ENCODE measurements at regions not wholly inside any gene's neighbourhood (a gene's known extent, or its start where the extent isn't known, plus 50 kb on each side); places are given as distances from the start of the nearest gene placed in this dataset.

DNA sequence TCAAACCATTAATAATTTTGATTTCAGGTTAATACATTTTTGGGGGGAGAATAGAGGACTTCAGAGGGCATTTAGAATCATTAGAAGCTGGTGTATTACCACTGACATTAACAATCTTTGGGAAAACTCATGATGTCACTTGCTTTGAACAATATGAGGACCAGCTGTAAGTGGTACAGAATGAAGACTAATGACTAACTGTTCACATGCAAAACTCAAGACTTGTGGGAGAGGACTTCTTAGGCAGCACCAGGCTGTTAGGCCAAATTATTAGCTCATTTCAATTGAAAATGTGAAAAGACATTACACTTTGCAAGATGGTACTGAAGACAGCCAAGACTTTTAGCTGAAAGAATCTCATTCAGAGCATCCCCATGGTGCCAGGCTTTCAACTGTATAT lies 426.2 kb upstream of the ADAMTS9 start:
- no peak overlapping the region for H3K27ac ChIP-seq
- no peak for TF ChIP-seq ZFX (IDR thresholded peaks at IDR 0.05; ENCODE audit: borderline replicate concordance)
- TF ChIP-seq, protein P1, sequence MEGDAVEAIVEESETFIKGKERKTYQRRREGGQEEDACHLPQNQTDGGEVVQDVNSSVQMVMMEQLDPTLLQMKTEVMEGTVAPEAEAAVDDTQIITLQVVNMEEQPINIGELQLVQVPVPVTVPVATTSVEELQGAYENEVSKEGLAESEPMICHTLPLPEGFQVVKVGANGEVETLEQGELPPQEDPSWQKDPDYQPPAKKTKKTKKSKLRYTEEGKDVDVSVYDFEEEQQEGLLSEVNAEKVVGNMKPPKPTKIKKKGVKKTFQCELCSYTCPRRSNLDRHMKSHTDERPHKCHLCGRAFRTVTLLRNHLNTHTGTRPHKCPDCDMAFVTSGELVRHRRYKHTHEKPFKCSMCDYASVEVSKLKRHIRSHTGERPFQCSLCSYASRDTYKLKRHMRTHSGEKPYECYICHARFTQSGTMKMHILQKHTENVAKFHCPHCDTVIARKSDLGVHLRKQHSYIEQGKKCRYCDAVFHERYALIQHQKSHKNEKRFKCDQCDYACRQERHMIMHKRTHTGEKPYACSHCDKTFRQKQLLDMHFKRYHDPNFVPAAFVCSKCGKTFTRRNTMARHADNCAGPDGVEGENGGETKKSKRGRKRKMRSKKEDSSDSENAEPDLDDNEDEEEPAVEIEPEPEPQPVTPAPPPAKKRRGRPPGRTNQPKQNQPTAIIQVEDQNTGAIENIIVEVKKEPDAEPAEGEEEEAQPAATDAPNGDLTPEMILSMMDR (IDR thresholded peaks at IDR 0.05): no peak

- TF ChIP-seq, protein P1 (IDR thresholded peaks at IDR 0.05): no peak
- TF ChIP-seq ZFX (IDR thresholded peaks at IDR 0.05; ENCODE audit: borderline replicate concordance): no peak
Measured at GRCh38 chr3:65112751-65113300, 425.0 kb upstream of the ADAMTS9 start.

DNA sequence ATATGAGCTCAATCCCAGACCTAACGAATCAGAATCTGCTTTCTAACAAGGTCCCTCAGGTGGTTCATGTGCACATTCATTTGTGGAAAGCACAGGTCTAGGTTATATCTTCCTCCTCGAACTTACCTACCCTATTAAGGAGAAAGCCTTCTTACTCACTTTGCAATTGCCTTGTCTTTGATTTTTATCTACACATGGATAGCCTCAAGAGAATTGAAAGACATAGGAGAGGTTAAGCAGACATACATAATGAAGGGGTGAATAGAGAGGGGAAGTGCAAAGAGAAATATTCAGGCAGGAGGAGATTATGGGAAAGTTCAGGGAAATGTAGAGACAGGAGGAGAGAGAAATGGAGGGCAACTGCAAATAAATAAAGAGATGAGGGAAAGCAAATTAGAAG lies 422.9 kb upstream of the ADAMTS9 start:
- TF ChIP-seq, protein P1 (IDR thresholded peaks at IDR 0.05): no peak
- TF ChIP-seq ZFX (IDR thresholded peaks at IDR 0.05; ENCODE audit: borderline replicate concordance): no peak
- H3K27ac ChIP-seq: no peak overlapping the region

More at GRCh38 chr3:65112751-65113300, 425.0 kb upstream of the ADAMTS9 start:
- H3K27ac ChIP-seq: no peak overlapping the region

DNA sequence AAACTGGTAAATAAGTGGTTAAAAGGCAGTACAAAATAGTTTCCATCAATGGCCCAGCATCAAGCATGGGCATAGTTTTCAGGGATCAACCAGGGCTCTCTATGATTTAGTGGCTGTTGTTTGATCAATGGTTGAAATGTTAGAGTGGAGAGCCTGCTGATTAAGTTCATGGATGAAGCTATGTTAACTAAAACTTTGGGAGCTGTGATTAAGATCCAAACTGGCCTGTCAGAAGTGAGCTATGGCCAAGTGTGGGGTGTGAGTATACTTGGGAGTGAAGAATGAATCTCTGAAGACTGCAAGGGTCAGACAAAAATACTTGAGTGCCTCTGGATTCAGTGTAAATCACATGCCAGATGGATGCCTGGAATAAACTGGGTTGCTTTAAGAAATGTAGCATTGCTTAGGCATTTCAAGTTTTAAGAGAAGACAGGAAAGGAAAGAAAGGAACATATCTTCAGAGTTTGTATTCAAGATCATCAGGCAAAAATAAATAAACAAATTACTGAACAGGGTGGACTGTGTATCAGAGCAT lies 422.2 kb upstream of the ADAMTS9 start:
- H3K27ac ChIP-seq: no peak overlapping the region
- no peak for TF ChIP-seq ZFX (IDR thresholded peaks at IDR 0.05; ENCODE audit: borderline replicate concordance)
- TF ChIP-seq, protein P1 (IDR thresholded peaks at IDR 0.05): no peak

GRCh38 chr3:65107174-65107573 lies 419.4 kb upstream of the ADAMTS9 start:
- H3K27ac ChIP-seq: no peak overlapping the region
- TF ChIP-seq, protein P1 (IDR thresholded peaks at IDR 0.05): no peak
- TF ChIP-seq ZFX (IDR thresholded peaks at IDR 0.05; ENCODE audit: borderline replicate concordance): no peak

DNA sequence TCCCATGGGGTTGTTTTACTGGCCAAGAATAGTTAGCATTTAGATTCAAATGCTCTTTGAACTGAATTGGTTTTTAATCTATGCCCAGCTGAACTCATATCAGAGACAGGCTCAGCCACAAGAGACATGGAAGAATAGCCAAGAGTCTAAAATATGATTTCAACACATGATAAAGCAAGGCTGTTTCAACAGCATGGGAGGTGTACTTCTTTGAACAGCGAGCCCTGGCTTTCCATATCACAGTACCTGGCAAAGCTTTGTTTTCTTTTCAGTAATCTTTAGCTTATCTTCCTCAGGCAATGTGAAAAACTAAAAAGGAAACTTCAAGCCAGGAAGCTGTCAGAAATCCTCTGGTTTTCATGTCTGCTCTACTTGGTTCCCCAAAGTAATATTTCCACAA lies 413.6 kb upstream of the ADAMTS9 start:
- TF ChIP-seq, protein P1 (IDR thresholded peaks at IDR 0.05): no peak
- TF ChIP-seq ZFX (IDR thresholded peaks at IDR 0.05; ENCODE audit: borderline replicate concordance): no peak
- H3K27ac ChIP-seq: no peak overlapping the region

- TF ChIP-seq ZFX (IDR thresholded peaks at IDR 0.05; ENCODE audit: borderline replicate concordance): no peak
- TF ChIP-seq, protein P1 (IDR thresholded peaks at IDR 0.05): no peak
Measured at GRCh38 chr3:65098400-65098799, 410.6 kb upstream of the ADAMTS9 start.

More at GRCh38 chr3:65098400-65098799, 410.6 kb upstream of the ADAMTS9 start:
- H3K27ac ChIP-seq: no peak overlapping the region
